OCI-LY3 (cell line): ENCODE measurements at regions not wholly inside any gene's neighbourhood (a gene's known extent, or its start where the extent isn't known, plus 50 kb on each side); places are given as distances from the start of the nearest gene placed in this dataset.

Experiments
- H2AFZ ChIP-seq: fragments of 200-600, 300-600 bp; shearing (Covaris generic); 2 replicates; pipeline ENCODE4 v1.6.0; 2014; ENCODE audit warnings: antibody characterized with exemption, low read depth, low read length
- H3K27ac ChIP-seq: fragments of 200-600, 300-600 bp; sonication (generic); 2 replicates; pipeline ENCODE4 v1.5.1; 2014; ENCODE audit warnings: mild to moderate bottlenecking, low read length, moderate library complexity, mixed read lengths
- H3K27me3 ChIP-seq: fragments of 200-600, 300-600 bp; sonication (generic); 2 replicates; pipeline ENCODE4 v1.6.1; 2014; ENCODE audit warnings: low read depth, low read length, mixed read lengths
- H3K36me3 ChIP-seq: fragments of 200-600, 300-600 bp; sonication (generic); replicated peaks from 2 replicates; pipeline ENCODE3; 2014; ENCODE audit warnings: low read depth, low read length, mixed read lengths
- H3K4me1 ChIP-seq: fragments of 300-600, 200-600 bp; sonication (generic); 2 replicates; pipeline ENCODE4 v1.6.1; 2014; ENCODE audit warnings: low read length, mixed read lengths
- H3K4me2 ChIP-seq: fragments of 200-600, 300-600 bp; sonication (generic); 2 replicates; pipeline ENCODE4 v1.6.1; 2014; ENCODE audit warnings: low read length, mixed read lengths
- H3K4me3 ChIP-seq: fragments of 300-600, 200-600 bp; sonication (generic); 2 replicates; pipeline ENCODE4 v1.5.1; 2014; ENCODE audit warnings: antibody characterized with exemption, mild to moderate bottlenecking, low read length, moderate library complexity
- H3K79me2 ChIP-seq: fragments of 300-600, 200-600 bp; shearing (Covaris generic); 2 replicates; pipeline ENCODE4 v1.6.1; 2014; ENCODE audit warnings: mild to moderate bottlenecking, low read length, mixed read lengths
- H3K9ac ChIP-seq: fragments of 300-600, 200-600 bp; shearing (Covaris generic); 2 replicates; pipeline ENCODE4 v1.6.0; 2014; ENCODE audit warnings: mild to moderate bottlenecking, low read length, moderate library complexity
- H3K9me3 ChIP-seq: fragments of 200-600, 300-600 bp; shearing (Covaris generic); 2 replicates; pipeline ENCODE4 v1.6.1; 2014; ENCODE audit warnings: low read length, mixed read lengths; ENCODE audit not compliant: insufficient read depth
- H4K20me1 ChIP-seq: fragments of 200-600, 300-600 bp; sonication (generic); 2 replicates; pipeline ENCODE4 v1.6.1; 2016; ENCODE audit warnings: low read length, mixed read lengths; ENCODE audit not compliant: insufficient read depth
- CTCF ChIP-seq: fragments of 200-600, 300-600 bp; sonication (generic); IDR thresholded peaks from 2 replicates; pipeline ENCODE4 v1.5.1; 2014; ENCODE audit warnings: antibody characterized with exemption, low read length, low read depth
- EZH2phosphoT487 ChIP-seq: fragments of 200-600 bp; shearing (Covaris generic); IDR thresholded peaks from 2 replicates; pipeline ENCODE4 v1.6.1; 2018; ENCODE audit warnings: antibody characterized with exemption, mixed run types, low read depth

DNA sequence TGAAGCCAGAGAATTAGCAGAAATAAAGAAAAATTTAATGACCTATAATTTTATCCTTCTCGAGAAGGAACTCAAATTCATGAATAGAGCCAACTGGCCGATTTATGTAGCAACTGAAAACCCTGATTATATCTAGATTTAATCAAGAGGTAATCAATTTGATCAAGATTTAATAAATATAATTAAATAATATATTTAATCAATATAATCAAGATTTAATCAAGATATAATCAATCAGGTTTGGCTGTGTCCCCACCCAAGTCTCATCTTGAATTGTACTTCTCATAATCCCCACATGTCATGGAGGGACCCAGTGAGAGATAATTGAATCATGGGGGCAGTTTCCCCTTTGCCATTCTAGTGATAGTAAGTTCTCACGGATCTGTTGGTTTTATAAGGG is 181.2 kb upstream of the CDIN1 start:
- H3K36me3 ChIP-seq, result no peaks in the 10 kb centered on the region
- H3K27ac ChIP-seq, result no peak overlapping the region
- H3K27me3 ChIP-seq, result no peaks in the 10 kb centered on the region
- no peaks in the 10 kb centered on the region for H3K79me2 ChIP-seq
- no peaks in the 10 kb centered on the region for H3K9me3 ChIP-seq
- H3K9ac ChIP-seq, result no peak overlapping the region
- no peak overlapping the region for H2AFZ ChIP-seq
- H3K4me2 ChIP-seq, result no peak overlapping the region
- H3K4me3 ChIP-seq, result no peak overlapping the region
- no peak for TF ChIP-seq EZH2phosphoT487
- no peak for TF ChIP-seq CTCF
- no peaks in the 10 kb centered on the region for H3K4me1 ChIP-seq
- H4K20me1 ChIP-seq, result no peaks in the 10 kb centered on the region

GRCh38 chr15:36399276-36399675 is 180.2 kb upstream of the CDIN1 start:
- TF ChIP-seq EZH2phosphoT487 (no peak), CTCF (no peak)
- H4K20me1 ChIP-seq, result no peaks in the 10 kb centered on the region
- H3K9me3 ChIP-seq, result no peaks in the 10 kb centered on the region
- no peak overlapping the region for H3K4me3 ChIP-seq
- H3K79me2 ChIP-seq, result no peaks in the 10 kb centered on the region
- H2AFZ ChIP-seq, result no peak overlapping the region
- no peak overlapping the region for H3K9ac ChIP-seq
- H3K4me1 ChIP-seq, result no peaks in the 10 kb centered on the region
- H3K4me2 ChIP-seq, result no peak overlapping the region
- no peak overlapping the region for H3K27ac ChIP-seq
- H3K27me3 ChIP-seq, result no peaks in the 10 kb centered on the region
- H3K36me3 ChIP-seq, result no peaks in the 10 kb centered on the region

DNA sequence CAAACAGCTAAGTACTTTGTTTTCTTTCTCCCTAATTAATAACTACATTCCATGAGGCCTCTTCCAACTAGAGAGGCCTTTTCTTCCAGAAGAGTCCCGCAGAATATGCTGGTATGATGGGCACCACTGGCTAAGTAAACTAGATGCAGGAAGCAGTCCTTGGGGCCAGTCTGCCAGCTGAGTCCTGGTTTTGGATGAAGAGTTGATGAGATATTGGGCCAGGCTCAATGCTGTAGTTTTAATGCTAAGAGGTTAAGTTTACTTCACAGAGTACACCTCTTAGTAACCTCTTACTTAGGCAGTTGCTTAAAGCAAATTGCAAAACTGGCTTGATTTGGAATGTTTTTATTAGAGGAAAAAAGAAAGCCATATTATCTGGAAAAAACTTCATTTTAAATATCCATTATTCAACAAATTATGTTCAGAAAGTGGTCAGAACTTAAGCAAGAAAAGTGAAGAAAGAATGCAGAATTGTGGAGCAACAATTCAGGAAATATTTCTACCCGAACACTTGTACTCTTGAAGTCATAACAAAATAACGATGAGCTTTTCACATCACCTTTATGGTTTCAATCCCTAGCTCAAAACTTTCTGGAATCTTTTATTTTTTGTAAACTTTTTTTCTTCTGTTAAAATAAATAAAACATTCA is 178.4 kb upstream of the CDIN1 start:
- H3K4me1 ChIP-seq, result no peaks in the 10 kb centered on the region
- no peaks in the 10 kb centered on the region for H4K20me1 ChIP-seq
- H3K27ac ChIP-seq, result no peak overlapping the region
- no peaks in the 10 kb centered on the region for H3K36me3 ChIP-seq
- no peaks in the 10 kb centered on the region for H3K79me2 ChIP-seq
- no peaks in the 10 kb centered on the region for H3K27me3 ChIP-seq
- H3K9me3 ChIP-seq, result no peaks in the 10 kb centered on the region
- H3K4me3 ChIP-seq, result no peak overlapping the region
- H3K4me2 ChIP-seq, result no peak overlapping the region
- H3K9ac ChIP-seq, result no peak overlapping the region
- H2AFZ ChIP-seq, result no peak overlapping the region
- TF ChIP-seq EZH2phosphoT487 (no peak), CTCF (no peak)

DNA sequence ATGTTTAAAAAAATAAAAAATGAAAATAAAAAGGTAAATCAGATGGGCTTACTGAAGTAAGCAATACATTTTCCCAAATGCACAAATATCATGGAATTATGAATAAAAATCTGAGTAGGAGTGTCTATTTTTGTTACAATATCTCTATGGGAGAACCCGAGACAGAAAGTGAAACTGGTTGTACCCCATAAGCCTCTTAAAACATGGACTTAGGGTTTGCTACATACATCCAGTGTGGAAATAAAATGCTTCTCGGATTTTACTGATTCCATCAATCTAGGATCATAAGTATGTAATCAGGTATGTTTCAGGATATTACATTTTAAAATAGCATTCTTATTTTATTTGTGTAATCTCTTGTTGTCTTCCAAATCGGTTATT is 177.8 kb upstream of the CDIN1 start:
- H3K27me3 ChIP-seq, result no peaks in the 10 kb centered on the region
- no peak overlapping the region for H2AFZ ChIP-seq
- H4K20me1 ChIP-seq, result no peaks in the 10 kb centered on the region
- no peak overlapping the region for H3K4me3 ChIP-seq
- no peak for TF ChIP-seq CTCF
- no peak for TF ChIP-seq EZH2phosphoT487
- H3K4me2 ChIP-seq, result peak overlapping the region; percentile 22; the same call in 1 of the 2 replicates
- no peak overlapping the region for H3K27ac ChIP-seq
- H3K79me2 ChIP-seq, result no peaks in the 10 kb centered on the region
- no peaks in the 10 kb centered on the region for H3K4me1 ChIP-seq
- no peaks in the 10 kb centered on the region for H3K36me3 ChIP-seq
- no peak overlapping the region for H3K9ac ChIP-seq
- no peaks in the 10 kb centered on the region for H3K9me3 ChIP-seq
